OCI-LY3 (cell line): ENCODE measurements at regions not wholly inside any gene's neighbourhood (a gene's known extent, or its start where the extent isn't known, plus 50 kb on each side); places are given as distances from the start of the nearest gene placed in this dataset.
A peak's percentile ranks its signal among the peaks of the same experiment; 100 is the strongest.

Experiments
- H2AFZ ChIP-seq: fragments of 200-600, 300-600 bp; shearing (Covaris generic); 2 replicates; pipeline ENCODE4 v1.6.0; 2014; ENCODE audit warnings: antibody characterized with exemption, low read depth, low read length
- H3K27ac ChIP-seq: fragments of 200-600, 300-600 bp; sonication (generic); 2 replicates; pipeline ENCODE4 v1.5.1; 2014; ENCODE audit warnings: mild to moderate bottlenecking, low read length, moderate library complexity, mixed read lengths
- H3K27me3 ChIP-seq: fragments of 200-600, 300-600 bp; sonication (generic); 2 replicates; pipeline ENCODE4 v1.6.1; 2014; ENCODE audit warnings: low read depth, low read length, mixed read lengths
- H3K36me3 ChIP-seq: fragments of 200-600, 300-600 bp; sonication (generic); replicated peaks from 2 replicates; pipeline ENCODE3; 2014; ENCODE audit warnings: low read depth, low read length, mixed read lengths
- H3K4me1 ChIP-seq: fragments of 300-600, 200-600 bp; sonication (generic); 2 replicates; pipeline ENCODE4 v1.6.1; 2014; ENCODE audit warnings: low read length, mixed read lengths
- H3K4me2 ChIP-seq: fragments of 200-600, 300-600 bp; sonication (generic); 2 replicates; pipeline ENCODE4 v1.6.1; 2014; ENCODE audit warnings: low read length, mixed read lengths
- H3K4me3 ChIP-seq: fragments of 300-600, 200-600 bp; sonication (generic); 2 replicates; pipeline ENCODE4 v1.5.1; 2014; ENCODE audit warnings: antibody characterized with exemption, mild to moderate bottlenecking, low read length, moderate library complexity
- H3K79me2 ChIP-seq: fragments of 300-600, 200-600 bp; shearing (Covaris generic); 2 replicates; pipeline ENCODE4 v1.6.1; 2014; ENCODE audit warnings: mild to moderate bottlenecking, low read length, mixed read lengths
- H3K9ac ChIP-seq: fragments of 300-600, 200-600 bp; shearing (Covaris generic); 2 replicates; pipeline ENCODE4 v1.6.0; 2014; ENCODE audit warnings: mild to moderate bottlenecking, low read length, moderate library complexity
- H3K9me3 ChIP-seq: fragments of 200-600, 300-600 bp; shearing (Covaris generic); 2 replicates; pipeline ENCODE4 v1.6.1; 2014; ENCODE audit warnings: low read length, mixed read lengths; ENCODE audit not compliant: insufficient read depth
- H4K20me1 ChIP-seq: fragments of 200-600, 300-600 bp; sonication (generic); 2 replicates; pipeline ENCODE4 v1.6.1; 2016; ENCODE audit warnings: low read length, mixed read lengths; ENCODE audit not compliant: insufficient read depth
- EZH2phosphoT487 ChIP-seq: fragments of 200-600 bp; shearing (Covaris generic); IDR thresholded peaks from 2 replicates; pipeline ENCODE4 v1.6.1; 2018; ENCODE audit warnings: antibody characterized with exemption, mixed run types, low read depth
- TF ChIP-seq, protein P1 (sequence below): fragments of 200-600, 300-600 bp; sonication (generic); IDR thresholded peaks from 2 replicates; pipeline ENCODE4 v1.5.1; 2014; ENCODE audit warnings: antibody characterized with exemption, low read length, low read depth

GRCh38 chr5:100444961-100445360 lies 90.2 kb upstream of the FAM174A start:
- Histone ChIP-seq H3K9me3 (no peaks in the 10 kb centered on the region), H4K20me1 (no peaks in the 10 kb centered on the region), H2AFZ (no peak overlapping the region), H3K4me2 (no peak overlapping the region), H3K4me3 (no peak overlapping the region), H3K4me1 (no peaks in the 10 kb centered on the region), H3K27me3 (no peaks in the 10 kb centered on the region), H3K79me2 (no peaks in the 10 kb centered on the region), H3K36me3 (no peaks in the 10 kb centered on the region), H3K27ac (no peak overlapping the region), H3K9ac (no peak overlapping the region)
- TF ChIP-seq, protein P1, sequence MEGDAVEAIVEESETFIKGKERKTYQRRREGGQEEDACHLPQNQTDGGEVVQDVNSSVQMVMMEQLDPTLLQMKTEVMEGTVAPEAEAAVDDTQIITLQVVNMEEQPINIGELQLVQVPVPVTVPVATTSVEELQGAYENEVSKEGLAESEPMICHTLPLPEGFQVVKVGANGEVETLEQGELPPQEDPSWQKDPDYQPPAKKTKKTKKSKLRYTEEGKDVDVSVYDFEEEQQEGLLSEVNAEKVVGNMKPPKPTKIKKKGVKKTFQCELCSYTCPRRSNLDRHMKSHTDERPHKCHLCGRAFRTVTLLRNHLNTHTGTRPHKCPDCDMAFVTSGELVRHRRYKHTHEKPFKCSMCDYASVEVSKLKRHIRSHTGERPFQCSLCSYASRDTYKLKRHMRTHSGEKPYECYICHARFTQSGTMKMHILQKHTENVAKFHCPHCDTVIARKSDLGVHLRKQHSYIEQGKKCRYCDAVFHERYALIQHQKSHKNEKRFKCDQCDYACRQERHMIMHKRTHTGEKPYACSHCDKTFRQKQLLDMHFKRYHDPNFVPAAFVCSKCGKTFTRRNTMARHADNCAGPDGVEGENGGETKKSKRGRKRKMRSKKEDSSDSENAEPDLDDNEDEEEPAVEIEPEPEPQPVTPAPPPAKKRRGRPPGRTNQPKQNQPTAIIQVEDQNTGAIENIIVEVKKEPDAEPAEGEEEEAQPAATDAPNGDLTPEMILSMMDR: no peak
- no peak for TF ChIP-seq EZH2phosphoT487

GRCh38 chr5:100434815-100435214 lies 100.4 kb upstream of the FAM174A start:
- Histone ChIP-seq H4K20me1 (no peaks in the 10 kb centered on the region), H3K9me3 (no peaks in the 10 kb centered on the region), H3K27ac (no peak overlapping the region), H3K4me3 (no peak overlapping the region), H3K4me2 (peak overlapping the region; percentile 32), H3K27me3 (no peaks in the 10 kb centered on the region), H3K79me2 (no peaks in the 10 kb centered on the region), H2AFZ (peak overlapping the region; percentile 65; the same call in 1 of the 2 replicates), H3K9ac (no peak overlapping the region), H3K4me1 (peaks cover 8% of the 10 kb centered on the region), H3K36me3 (no peaks in the 10 kb centered on the region)
- TF ChIP-seq, protein P1: no peak
- TF ChIP-seq EZH2phosphoT487: no peak

DNA sequence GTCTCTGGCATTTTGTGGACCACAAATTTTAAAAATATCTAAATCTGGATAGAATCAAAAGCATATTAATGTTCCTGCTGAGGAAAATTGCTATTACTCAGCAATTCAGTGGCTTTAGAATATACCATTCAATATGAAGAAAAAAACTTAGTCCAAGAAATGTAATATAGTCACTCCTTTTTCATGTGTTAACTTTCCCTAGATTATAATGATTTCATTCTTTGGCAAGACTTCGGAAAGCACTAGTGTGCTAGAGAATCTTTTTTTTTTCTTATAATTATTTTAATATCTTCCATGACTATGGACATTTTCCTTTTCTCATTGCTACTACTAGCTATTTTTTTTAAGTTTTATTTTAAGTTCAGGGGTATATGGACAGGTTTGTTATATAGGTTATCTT lies 102.4 kb upstream of the FAM174A start:
- Histone ChIP-seq H3K9ac (no peak overlapping the region), H3K36me3 (no peaks in the 10 kb centered on the region), H3K79me2 (no peaks in the 10 kb centered on the region), H3K4me3 (no peak overlapping the region), H3K4me1 (peaks cover 8% of the 10 kb centered on the region), H3K27ac (no peak overlapping the region), H2AFZ (no peak overlapping the region), H3K9me3 (no peaks in the 10 kb centered on the region), H3K27me3 (no peaks in the 10 kb centered on the region), H4K20me1 (no peaks in the 10 kb centered on the region), H3K4me2 (no peak overlapping the region)
- TF ChIP-seq, protein P1: no peak
- no peak for TF ChIP-seq EZH2phosphoT487

- Histone ChIP-seq H3K4me1 (peaks cover 8% of the 10 kb centered on the region), H3K9me3 (no peaks in the 10 kb centered on the region), H3K4me2 (no peak overlapping the region), H3K9ac (no peak overlapping the region), H2AFZ (no peak overlapping the region), H3K79me2 (no peaks in the 10 kb centered on the region), H3K27ac (no peak overlapping the region), H3K4me3 (no peak overlapping the region), H3K36me3 (no peaks in the 10 kb centered on the region), H3K27me3 (no peaks in the 10 kb centered on the region), H4K20me1 (no peaks in the 10 kb centered on the region)
- no peak for TF ChIP-seq EZH2phosphoT487
- TF ChIP-seq, protein P1: peak; percentile 83
Observed at GRCh38 chr5:100430268-100431195, 104.6 kb upstream of the FAM174A start.
